ENCODE measurements at regions not wholly inside any gene's neighbourhood (a gene's known extent, or its start where the extent isn't known, plus 50 kb on each side); places are given as distances from the start of the nearest gene placed in this dataset.

DNA sequence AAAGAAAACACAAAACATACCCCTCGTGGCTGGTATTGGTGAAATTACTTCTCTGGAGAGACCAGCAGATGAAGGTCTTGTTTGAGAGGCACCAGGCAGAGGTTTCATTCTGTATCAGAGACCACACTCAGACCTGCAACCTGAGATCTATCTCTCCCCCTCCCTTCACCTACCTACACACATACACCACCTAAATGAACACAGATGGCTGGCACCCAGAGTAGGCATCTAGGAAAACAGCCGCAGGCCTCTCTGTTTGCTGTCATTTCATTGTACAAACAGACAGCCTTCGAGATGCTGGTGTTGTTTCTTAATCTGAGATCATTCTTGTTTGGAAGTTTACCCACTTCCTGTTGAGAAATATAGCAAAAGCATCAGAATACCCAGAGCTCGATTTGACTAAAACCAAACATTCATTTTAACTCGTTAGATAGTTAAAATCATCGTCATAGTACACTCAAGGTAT lies 173.9 kb upstream of the SLC25A13 start:
- no peak for DNase-seq

DNA sequence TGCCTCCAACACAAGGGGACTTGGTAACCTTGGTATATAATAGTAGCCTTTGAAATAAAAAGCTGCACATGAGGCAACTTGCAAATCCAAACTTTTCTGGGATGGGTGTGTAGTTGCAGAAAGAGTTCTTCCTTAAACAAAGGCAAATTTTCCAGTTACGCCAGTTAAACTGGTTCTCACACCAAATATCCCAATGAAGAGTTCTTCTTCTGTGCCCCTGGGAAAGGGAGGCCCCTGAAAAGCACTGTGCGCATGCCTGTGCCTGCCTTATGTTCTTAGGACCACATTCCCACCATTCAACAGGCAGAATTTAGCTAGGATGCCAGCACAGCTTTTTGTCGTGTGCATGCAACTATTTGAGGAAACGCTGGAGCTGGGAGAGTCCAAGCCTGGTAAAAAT lies 164.8 kb upstream of the SLC25A13 start:
- no peak for DNase-seq

DNA sequence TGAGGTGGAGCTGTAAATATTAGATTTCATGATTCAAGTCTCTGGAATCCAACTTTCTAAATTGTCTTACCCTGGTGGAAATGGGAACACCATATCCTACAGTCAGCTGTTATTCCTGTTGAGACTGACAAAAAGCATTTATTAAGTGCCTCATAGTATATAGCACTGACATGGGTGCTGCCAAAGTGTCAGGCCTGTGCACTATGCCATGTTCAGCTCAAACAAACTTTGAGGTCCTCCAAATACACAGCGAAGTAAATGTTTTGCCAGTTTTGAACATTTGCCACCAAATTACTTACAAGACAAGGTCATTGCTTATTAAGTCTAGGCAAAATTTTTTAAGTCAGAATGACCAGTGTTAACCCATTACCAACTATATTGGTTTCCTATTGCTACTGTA lies 162.9 kb upstream of the SLC25A13 start:
- DNase-seq: no peak

DNA sequence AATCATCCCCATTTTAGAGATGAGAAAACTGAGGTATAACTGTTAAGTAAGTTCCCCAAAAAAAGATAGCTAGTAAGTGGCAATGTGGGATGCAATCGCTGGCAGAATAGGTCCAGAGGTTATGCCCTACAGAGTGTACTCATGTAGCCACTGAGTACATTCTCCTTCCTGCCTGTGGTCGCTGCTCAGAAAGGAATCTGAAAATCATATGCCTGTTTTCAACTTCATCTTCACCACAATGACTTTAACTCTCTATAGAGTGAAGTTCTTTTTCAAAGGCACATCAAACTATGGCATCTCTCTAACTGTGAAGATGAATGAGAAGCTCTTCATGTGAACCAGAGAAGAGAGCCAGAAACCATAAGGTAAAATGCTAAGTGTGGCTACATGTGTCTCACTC lies 162.2 kb upstream of the SLC25A13 start:
- DNase-seq: no peak

DNA sequence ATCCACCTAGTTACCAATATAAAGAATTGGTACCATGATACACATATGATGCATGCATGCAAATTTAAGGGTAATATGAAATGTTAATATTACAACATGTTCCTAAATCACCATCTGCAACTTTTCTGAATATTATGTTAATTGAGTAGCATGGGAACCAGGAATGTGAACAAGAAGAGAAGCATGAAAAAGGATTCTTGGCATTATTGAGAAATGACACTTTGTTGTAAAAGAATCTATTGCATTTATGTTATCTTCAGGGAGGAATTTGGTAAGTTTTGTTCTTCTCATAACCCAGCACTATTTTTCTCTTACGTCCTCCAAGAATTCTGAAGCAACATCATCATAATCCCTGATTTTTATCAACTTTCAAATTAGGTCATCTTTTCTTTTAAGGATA lies 159.9 kb upstream of the SLC25A13 start:
- DNase-seq: no peak

DNA sequence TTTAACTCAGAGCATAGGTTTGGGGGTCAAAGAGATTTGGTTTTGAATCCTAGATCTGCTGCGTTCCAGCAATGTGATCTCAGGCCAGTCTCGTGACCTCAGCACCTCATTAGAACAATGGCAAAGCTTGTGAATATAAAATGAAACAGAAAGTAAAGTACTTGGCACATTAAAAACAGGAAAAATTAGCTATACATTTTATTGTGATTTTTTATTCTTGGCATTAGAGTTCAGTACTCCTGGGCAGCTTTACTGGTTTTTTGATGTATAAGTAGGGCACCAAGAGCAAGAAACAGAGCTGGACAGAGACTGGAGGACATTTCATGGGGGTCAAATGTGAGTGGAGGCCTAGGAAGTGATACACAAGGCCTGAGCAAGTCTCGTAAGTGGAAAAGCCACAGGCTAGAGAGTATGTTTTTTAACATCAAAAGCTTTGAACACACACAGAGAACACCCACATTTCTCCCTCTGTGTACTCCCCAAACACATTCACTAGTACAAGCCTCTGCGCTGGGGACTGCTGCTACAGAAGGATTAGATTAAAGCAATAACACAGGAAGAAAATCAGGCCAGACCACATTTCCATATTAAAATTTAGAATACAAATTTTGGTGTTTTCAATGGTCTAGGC lies 157.2 kb upstream of the SLC25A13 start:
- no peak for DNase-seq

DNA sequence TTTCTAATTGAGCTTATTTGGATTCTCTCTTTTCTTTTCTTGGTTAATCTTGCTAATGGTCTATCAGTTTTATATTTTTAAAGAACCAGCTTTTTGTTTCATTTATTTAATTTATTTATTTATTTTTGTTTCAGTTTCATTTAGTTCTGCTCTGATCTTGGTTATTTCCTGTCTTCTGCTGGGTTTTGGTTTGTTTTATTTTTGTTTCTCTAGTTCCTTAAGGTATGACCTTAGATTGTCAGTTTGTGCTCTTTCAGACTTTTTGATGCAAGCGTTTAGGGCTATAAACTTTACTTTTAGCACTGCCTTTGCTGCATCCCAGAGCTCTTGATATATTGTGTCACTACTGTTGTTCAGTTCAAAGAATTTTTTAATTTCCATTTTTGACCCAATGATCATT lies 149.7 kb upstream of the SLC25A13 start:
- DNase-seq: no peak

DNA sequence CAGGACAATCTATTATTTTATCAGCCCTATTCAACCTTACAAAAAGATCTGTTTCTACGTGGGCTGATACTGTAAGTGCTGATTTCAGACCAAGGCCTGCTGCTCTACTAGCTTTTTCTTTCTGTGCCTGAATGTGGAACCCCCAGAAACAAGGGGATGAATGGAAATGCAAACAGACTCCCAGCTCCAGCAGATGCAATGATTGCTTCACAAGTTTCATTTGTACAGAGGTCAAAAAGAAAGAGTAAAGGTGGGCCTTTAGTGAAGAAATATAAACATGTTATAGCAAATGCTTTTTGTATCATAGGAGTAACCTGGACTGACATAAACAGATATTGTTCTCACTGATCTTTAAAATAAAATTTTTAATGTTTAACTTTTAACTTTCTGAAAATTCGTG lies 130.2 kb upstream of the SLC25A13 start:
- no peak for DNase-seq

DNA sequence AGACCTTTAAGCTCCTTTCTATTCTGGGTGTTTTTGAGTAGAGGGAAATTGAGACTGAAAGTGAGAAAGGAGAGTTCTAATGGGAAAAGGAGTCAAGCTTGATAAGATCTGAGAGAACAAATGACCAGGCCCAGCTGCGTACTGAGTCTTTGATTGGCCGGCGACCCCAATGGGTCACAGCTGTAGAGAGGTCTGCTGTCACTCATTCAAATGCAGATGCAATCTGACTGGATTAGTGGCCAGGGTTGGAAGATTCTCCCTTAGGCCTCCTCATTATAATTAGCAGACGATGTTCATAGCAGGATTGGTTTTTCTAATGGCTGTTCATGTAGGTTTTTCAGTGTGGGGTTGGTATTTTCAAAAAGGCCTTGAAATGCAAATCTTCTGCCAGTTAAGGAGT lies 127.2 kb upstream of the SLC25A13 start:
- DNase-seq: no peak

DNA sequence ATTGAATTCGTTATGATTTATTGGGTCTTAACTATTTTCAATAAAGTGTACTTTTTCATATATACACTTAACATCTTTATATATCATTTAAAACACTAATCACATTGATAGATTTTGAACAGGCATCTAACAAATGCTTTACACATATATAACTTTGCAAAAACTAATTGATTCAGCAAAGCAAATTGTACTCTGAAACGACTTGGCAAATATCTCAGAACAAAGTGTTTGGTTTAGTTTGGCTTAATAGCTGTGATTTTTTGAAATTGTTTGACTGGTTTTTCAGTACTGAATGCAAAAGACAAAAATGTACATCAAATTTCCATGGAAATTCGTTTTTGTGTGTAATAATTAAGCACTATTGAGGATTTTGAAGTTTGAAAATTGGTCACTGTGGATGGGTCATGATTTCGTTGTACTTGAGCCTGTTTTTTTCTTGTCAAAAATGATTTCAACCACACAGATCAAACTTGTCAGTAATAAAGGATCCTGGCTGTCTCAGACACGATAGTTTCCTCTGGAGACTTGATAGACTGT lies 125.3 kb upstream of the SLC25A13 start:
- no peak for DNase-seq

DNA sequence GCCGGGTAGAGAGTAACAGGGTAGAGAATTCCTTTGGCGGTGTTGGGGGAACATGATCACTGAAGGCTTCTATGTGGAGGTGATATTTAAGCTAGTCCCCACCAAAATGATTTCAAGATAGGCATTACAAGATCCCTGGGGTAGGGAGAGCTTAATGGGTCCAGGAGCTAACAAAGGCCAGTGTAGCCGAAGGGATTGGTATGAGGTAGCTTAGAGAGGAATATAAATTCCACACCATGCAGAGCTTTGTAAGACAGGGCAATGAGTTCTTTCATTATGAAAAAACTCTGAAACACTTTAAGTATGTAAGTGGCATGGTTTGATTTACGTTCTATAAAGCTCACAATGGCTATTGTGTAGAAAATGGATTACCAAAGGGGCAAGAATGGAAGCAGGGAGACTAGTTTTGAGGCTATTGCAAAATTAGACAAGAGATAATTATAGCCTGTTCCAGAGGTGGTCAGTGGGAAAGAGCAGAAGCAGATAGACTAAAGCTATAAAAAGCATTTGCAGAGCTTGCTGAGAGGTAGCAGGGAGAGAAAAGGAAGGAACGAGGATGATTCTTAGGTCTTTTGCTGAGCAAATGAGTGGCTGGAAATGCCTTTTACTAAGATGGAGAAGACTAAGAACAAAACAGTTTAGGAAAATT lies 119.7 kb upstream of the SLC25A13 start:
- no peak for DNase-seq

DNA sequence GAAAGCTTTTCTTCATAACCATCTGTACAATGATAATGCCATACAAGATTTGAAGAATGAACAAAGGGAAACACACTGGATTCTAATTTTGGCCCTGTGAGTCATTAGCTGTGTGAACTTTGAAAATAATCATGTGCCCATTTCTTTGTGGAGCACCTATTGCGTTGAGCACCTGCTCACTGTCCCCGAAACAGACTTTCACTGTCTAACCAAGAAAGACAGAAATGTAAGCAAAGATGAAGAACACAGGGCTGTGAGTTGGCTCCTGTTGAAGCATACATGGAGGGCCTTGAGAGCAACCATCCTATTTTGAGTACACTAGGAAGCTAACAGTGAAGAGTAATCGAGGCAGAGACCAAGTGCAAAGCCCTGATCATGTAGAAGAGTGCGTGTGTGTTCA lies 118.4 kb upstream of the SLC25A13 start:
- DNase-seq: no peak

DNA sequence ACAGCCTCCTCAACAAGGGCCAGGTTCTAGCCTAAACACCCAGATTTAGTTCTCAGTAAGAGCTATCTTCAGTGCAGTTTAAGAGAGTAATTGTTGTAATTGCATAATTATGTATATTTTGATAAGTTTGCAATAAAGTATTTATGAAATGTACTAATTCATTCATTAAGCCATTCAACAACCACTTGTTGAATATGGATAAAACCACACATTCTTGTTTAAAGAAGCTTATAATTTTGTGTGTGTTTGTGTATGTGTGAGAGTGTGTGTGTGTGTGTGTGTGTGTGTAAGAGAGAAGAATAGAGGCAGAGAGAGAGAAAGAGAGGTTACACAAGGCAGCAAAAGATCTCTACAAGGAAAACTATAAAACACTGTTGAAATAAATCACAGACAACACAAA lies 115.0 kb upstream of the SLC25A13 start:
- no peak for DNase-seq

DNA sequence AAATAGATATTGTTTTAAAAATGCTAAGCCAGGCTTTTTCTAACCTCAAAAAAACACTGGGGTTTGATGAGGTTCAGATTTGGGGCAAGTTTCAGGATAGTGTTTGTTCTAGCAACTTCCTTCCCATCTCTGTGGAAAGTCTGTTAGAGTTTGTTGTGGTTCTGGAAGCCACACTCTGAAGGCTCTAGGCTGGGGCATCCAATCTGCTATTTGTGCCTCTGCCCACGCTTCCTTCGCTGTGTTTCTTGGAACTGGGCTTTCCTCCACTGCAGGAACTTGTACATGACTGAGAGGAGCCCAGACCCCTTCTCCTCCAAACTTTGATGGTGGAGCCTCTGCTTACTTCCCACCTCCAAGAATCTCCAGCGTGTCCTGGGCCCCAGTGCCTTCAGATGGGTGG lies 108.5 kb upstream of the SLC25A13 start:
- DNase-seq: no peak

DNA sequence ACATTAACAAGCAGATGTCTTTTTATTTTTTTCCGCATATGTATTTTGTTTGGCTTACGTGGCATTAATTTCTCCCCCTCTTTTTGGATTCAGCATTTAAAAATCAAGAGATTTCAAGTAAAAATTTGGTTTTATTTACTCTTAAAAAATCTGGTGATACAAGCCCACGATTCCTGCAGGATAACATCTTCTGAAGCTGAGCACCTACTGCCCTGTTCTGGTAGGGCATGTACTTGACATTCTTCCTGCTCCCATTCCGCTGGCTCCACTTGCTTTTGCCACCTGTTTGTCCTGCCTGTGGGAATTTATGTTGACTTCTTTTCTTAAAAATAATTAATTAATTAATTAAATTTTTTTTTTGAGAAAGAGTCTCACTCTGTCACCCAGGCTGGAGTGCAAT lies 105.2 kb upstream of the SLC25A13 start:
- no peak for DNase-seq

DNA sequence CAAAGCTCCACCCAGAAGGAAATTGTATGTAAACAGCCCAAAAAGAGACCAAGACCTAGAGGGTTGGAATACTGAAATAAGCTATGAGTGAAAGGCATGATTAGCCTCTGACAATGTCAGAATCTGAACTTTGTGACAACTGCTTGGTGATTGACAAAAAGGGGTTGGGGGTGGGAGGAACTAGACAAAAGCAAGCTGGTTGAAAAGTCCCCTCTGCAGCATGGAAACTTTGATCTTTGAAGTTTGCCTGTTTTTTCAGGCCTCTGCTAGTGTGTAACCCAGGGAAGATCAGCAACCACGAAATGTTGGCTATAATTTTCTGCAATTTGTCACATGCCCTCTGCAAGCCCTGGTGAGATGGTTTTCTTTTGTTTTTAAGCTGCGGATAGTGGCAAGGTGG lies 104.8 kb upstream of the SLC25A13 start:
- no peak for DNase-seq

DNA sequence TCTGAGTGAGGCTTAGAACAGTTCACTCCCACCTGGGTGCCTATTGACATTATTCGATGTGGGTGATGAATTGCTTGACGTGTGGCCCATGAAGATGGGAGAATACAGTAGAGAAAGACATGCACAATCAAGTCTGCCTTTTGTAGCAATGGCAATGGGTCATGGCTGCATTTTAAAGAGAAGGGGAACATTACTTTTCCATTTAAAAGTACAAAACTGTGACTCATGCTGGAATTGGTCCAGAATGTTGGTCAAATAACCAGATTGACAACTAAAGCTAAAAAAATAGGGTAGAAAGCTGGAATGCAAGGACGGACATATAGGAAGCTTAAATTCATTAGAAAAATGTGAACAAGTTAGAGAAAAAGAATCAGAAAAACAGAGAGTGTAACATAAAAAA lies 104.1 kb upstream of the SLC25A13 start:
- no peak for DNase-seq

DNA sequence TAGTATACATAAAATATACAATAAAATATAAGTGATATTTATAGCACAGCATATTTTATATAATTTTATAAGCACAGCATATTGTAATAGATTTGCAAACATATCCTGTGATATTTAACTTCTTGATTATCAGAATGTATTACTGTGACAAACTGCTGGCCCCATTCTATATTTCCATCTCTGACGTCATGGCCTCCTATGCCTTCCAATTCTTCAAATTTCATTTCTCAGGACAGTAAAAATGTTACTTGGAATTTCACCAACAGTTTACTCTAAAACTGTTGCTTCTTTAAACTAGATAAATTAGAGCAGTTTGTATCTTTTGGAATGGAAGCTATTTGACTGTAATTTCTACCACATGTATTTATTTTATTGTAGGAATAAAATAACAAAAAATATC lies 102.5 kb upstream of the SLC25A13 start:
- DNase-seq: no peak

DNA sequence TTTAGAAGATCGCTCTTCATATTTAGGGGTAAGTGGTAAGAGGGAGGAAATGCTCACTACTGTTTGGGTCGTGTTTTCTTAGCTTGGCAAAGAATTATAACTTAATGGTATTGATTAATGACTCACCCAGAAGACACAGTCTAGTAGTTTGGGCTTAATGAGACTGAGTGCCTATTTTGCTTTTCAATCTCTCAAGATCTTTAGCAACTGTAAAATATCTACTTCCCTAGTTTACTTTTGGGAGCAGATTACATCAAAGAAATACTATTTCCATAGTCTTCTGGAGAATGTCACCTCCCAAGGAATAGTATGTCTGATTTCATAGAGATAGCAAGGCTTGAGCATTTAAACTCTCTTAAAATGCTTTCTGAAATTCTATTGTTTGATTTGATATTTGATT lies 100.5 kb upstream of the SLC25A13 start:
- no peak for DNase-seq

DNA sequence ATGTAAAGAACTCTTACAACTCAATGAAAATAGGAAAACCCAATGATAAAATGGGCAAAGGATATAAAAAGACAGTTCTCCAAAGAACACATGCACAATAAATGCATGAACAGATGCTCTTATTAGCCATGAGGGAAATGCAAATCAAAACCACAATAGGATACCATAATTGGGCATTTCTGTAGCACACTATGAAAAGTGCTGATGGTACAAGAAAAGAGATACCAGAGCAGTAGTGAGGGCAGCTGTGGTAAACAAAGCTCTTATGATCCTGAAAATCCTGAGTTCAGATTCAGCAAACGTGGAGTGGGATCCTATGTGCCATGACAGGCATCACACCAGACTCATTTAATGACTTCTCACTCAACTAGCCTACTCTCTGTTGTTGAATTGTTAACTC lies 96.7 kb upstream of the SLC25A13 start:
- DNase-seq: no peak

DNA sequence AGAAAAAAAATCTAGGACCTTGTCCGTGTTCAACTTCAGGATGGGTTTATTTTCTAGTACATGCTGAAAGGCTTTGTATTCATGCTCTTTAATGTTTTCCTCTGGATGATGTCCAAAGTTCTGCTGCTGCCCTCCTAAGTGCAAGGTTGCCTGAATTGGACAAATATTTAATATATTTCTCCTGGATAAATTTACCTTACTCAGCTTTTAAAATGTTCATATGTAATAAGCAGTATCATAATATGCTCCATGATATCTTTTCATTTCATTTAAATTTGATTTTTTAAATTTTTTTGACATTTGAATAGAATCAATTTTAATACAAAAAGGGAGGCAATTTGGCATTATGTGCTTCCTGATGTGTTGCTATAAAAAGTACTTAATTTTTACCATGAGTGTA lies 95.9 kb upstream of the SLC25A13 start:
- DNase-seq: no peak

DNA sequence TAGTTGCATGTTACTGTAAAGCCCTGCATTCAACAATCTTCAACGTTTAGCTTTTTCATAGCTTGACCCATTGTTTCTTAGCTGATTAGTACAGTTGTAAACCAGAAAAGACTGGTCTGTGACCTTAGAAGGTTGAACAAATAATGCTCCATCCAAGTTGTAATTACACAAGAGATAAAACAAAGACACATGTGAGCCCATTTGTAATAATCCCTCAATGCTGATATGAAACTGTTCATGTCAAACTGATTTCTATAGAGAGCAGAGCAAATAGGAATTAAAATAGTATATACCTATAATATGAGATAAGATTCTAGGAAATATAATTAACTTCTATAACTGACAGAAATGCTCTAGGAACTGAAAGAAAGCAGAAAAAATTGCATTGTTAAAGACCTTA lies 94.7 kb upstream of the SLC25A13 start:
- DNase-seq: no peak

DNA sequence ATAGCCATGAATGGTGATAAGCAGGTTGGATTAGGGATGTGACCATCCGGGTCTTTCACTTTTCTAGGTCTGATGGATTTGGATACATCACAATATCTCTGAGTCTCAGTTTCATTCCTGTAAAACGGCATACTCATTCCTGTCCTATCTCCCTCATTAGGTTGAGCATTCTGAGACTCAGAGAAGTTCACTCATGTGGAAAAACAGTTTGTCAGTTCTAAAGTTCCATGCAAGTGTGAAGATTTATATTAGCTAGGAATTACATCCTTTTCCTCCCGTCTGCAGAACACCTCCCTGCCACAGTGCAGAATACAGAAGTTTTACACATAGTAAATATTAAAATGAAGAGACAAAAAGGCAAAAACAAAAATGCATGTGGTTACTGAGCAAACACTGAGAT lies 94.2 kb upstream of the SLC25A13 start:
- DNase-seq: no peak
